GM19372 (cell line): ENCODE measurements at regions not wholly inside any gene's neighbourhood (a gene's known extent, or its start where the extent isn't known, plus 50 kb on each side); places are given as distances from the start of the nearest gene placed in this dataset.
"Not testable (repeated sequence)": the region's sequence is repeated elsewhere in the genome, so short reads cannot be mapped to it uniquely, and the experiment has no call there.

ENCODE experiments used
- ATAC-seq: cut with Tn5 transposase; IDR thresholded peaks from one replicate; pipeline ENCODE4 v1.9.1; 2021; ENCODE audit warnings: mild to moderate bottlenecking, low read depth, moderate library complexity; ENCODE audit not compliant: unreplicated experiment

GRCh38 chr9:83191154-83191553 is 128.2 kb upstream of the RASEF start:
- ATAC-seq, result no peak

GRCh38 chr9:83189026-83189425 is 126.1 kb upstream of the RASEF start:
- ATAC-seq, result not testable (repeated sequence)

GRCh38 chr9:83188277-83188676 is 125.3 kb upstream of the RASEF start:
- no peak for ATAC-seq

GRCh38 chr9:83186155-83186737 is 123.3 kb upstream of the RASEF start:
- no peak for ATAC-seq

- no peak for ATAC-seq
Observed at GRCh38 chr9:83185488-83186154, 122.7 kb upstream of the RASEF start.

- ATAC-seq, result no peak
Observed at GRCh38 chr9:83183621-83184020, 120.7 kb upstream of the RASEF start.

- no peak for ATAC-seq
Observed at GRCh38 chr9:83182071-83182470, 119.1 kb upstream of the RASEF start.

- ATAC-seq, result no peak
Observed at GRCh38 chr9:83178717-83179116, 115.8 kb upstream of the RASEF start.

- ATAC-seq, result no peak
Observed at GRCh38 chr9:83177747-83178146, 114.8 kb upstream of the RASEF start.

GRCh38 chr9:83167126-83167525 is 104.2 kb upstream of the RASEF start:
- no peak for ATAC-seq

- ATAC-seq, result no peak
Observed at GRCh38 chr9:83166372-83166771, 103.4 kb upstream of the RASEF start.

- ATAC-seq, result no peak
Observed at GRCh38 chr9:83155733-83156132, 92.8 kb upstream of the RASEF start.

- no peak for ATAC-seq
Observed at GRCh38 chr9:83154821-83155220, 91.9 kb upstream of the RASEF start.

- peak; percentile 82 for ATAC-seq
Observed at GRCh38 chr9:83154087-83154736, 91.3 kb upstream of the RASEF start.

GRCh38 chr9:83153030-83153429 is 90.1 kb upstream of the RASEF start:
- ATAC-seq, result no peak

GRCh38 chr9:83151627-83152137 is 88.7 kb upstream of the RASEF start:
- no peak for ATAC-seq

- no peak for ATAC-seq
Observed at GRCh38 chr9:83147315-83148149, 84.6 kb upstream of the RASEF start.

GRCh38 chr9:83146325-83146724 is 83.4 kb upstream of the RASEF start:
- ATAC-seq, result no peak

GRCh38 chr9:83144492-83144891 is 81.5 kb upstream of the RASEF start:
- no peak for ATAC-seq

GRCh38 chr9:83142389-83142788 is 79.4 kb upstream of the RASEF start:
- ATAC-seq, result no peak

- ATAC-seq, result no peak
Observed at GRCh38 chr9:83141887-83142286, 78.9 kb upstream of the RASEF start.
